Kidney (tissue), 13 donors: ENCODE measurements at regions not wholly inside any gene's neighbourhood (a gene's known extent, or its start where the extent isn't known, plus 50 kb on each side); places are given as distances from the start of the nearest gene placed in this dataset.

Source experiments
- DNase-seq, 5 donors: peaks; one replicate each; pipeline ENCODE4 v3.0.0-alpha.2; 2013 to 2020
- FAIRE-seq: peaks from 2 replicates; lab custom pipeline; 2012; peaks lifted over from hg19 to GRCh38; lab: Jason Lieb, UNC
- H3K27ac ChIP-seq, 2 donors: one replicate each; pipeline ENCODE4 v1.7.0; 2013; ENCODE audit warnings: low read depth in 2 of 2, low read length in 2 of 2, inconsistent platforms in 1 of 2
- H3K27me3 ChIP-seq: one replicate; pipeline ENCODE4 v1.7.1; 2013; ENCODE audit warnings: low read length, inconsistent platforms; ENCODE audit not compliant: control insufficient read depth, insufficient read depth
- H3K36me3 ChIP-seq, 3 donors: one replicate each; pipeline versions ENCODE4 v1.7.0 to v1.7.1; 2013; ENCODE audit warnings: low read length in 3 of 3, control low read depth in 1 of 3, inconsistent platforms in 1 of 3; ENCODE audit not compliant: insufficient read depth in 3 of 3, control insufficient read depth in 2 of 3
- H3K4me1 ChIP-seq, 3 donors: one replicate each; pipeline versions ENCODE4 v1.7.0 to v1.7.1; 2013; ENCODE audit warnings: low read length in 3 of 3, inconsistent platforms in 1 of 3, low read depth in 1 of 3; ENCODE audit not compliant: control insufficient read depth in 2 of 3, insufficient read depth in 2 of 3
- H3K4me3 ChIP-seq, 3 donors: one replicate each; pipeline versions ENCODE4 v1.7.0 to v1.8.1; 2013; ENCODE audit warnings: low read length in 3 of 3, control low read depth in 1 of 3, inconsistent platforms in 1 of 3
- H3K9ac ChIP-seq, 3 donors: one replicate each; pipeline versions ENCODE4 v1.7.0 to v1.7.1; 2013; ENCODE audit warnings: low read length in 3 of 3, control low read depth in 1 of 3, inconsistent platforms in 1 of 3
- H3K9me3 ChIP-seq, 3 donors: one replicate each; pipeline versions ENCODE4 v1.7.0 to v1.7.1; 2013; ENCODE audit warnings: low read length in 3 of 3, control low read depth in 1 of 3, inconsistent platforms in 1 of 3; ENCODE audit not compliant: control insufficient read depth in 2 of 3, insufficient read depth in 1 of 3
- intact Hi-C: fragments of 100-400 bp; cut with DNase I; formaldehyde crosslinking; loops from one replicate; pipeline ENCODE4 v1.11.1; 2022
- TF ChIP-seq, protein P1 (sequence below): IDR thresholded peaks from 3 replicates; pipeline ENCODE4 v1.5.1; 2012; ENCODE audit warnings: mild to moderate bottlenecking, moderate library complexity, borderline replicate concordance; ENCODE audit not compliant: insufficient read depth; ENCODE audit errors: extremely low read depth
- donor health status: control.
- donor health status: control.
- donor health status: control.
- donor health status: control.
- donor health status: control.
- donor health status: DM: yes; HTN: yes; CAD: no.
- donor health status: Normal renal cell carcinoma (clear cell type).

- DNase-seq (no peak), FAIRE-seq (no peak)
- H3K27ac ChIP-seq, result no peak overlapping the region
- no peaks in the 10 kb centered on the region for H3K4me1 ChIP-seq
- no peaks in the 10 kb centered on the region for H3K27me3 ChIP-seq
- no peak overlapping the region for H3K9ac ChIP-seq
- TF ChIP-seq, protein P1, sequence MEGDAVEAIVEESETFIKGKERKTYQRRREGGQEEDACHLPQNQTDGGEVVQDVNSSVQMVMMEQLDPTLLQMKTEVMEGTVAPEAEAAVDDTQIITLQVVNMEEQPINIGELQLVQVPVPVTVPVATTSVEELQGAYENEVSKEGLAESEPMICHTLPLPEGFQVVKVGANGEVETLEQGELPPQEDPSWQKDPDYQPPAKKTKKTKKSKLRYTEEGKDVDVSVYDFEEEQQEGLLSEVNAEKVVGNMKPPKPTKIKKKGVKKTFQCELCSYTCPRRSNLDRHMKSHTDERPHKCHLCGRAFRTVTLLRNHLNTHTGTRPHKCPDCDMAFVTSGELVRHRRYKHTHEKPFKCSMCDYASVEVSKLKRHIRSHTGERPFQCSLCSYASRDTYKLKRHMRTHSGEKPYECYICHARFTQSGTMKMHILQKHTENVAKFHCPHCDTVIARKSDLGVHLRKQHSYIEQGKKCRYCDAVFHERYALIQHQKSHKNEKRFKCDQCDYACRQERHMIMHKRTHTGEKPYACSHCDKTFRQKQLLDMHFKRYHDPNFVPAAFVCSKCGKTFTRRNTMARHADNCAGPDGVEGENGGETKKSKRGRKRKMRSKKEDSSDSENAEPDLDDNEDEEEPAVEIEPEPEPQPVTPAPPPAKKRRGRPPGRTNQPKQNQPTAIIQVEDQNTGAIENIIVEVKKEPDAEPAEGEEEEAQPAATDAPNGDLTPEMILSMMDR, result no peak
- no peaks in the 10 kb centered on the region for H3K36me3 ChIP-seq
- intact Hi-C loops, result no loop called here
- H3K4me3 ChIP-seq, result no peak overlapping the region
- no peaks in the 10 kb centered on the region for H3K9me3 ChIP-seq
These were observed 69.2 kb upstream of the DUSP22 start for GRCh38 chr6:223136-223535.

DNA sequence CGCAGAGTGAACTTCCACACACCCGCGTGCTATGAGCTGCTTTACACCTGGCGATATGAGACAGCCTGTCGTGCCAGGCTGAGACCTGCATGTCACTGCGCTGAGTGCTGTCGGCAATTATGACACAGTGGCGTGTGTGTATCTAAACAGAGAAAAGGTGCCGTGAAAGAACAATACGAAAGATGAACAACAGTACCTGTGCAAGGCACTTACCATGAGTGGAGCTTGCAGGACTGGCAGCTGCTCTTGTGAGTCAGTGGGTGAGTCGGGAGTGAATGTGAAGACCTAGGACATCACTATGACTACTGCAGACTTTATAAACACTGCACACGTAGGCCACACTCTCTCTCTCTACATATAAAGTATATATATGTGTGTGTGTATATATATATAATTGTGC, 68.5 kb upstream of the DUSP22 start:
- no peak for DNase-seq
- H3K9me3 ChIP-seq, result no peaks in the 10 kb centered on the region
- no peak for FAIRE-seq
- no peak overlapping the region for H3K4me3 ChIP-seq
- no peak overlapping the region for H3K27ac ChIP-seq
- no peak overlapping the region for H3K9ac ChIP-seq
- no peaks in the 10 kb centered on the region for H3K4me1 ChIP-seq
- no peaks in the 10 kb centered on the region for H3K36me3 ChIP-seq
- TF ChIP-seq, protein P1, result no peak
- intact Hi-C loops, result no loop called here
- H3K27me3 ChIP-seq, result no peaks in the 10 kb centered on the region

- FAIRE-seq, result no peak
- Histone ChIP-seq H3K9me3 (no peaks in the 10 kb centered on the region), H3K9ac (no peak overlapping the region), H3K27me3 (no peaks in the 10 kb centered on the region), H3K4me1 (no peaks in the 10 kb centered on the region), H3K4me3 (no peak overlapping the region), H3K27ac (no peak overlapping the region), H3K36me3 (no peaks in the 10 kb centered on the region)
- no peak for DNase-seq
- intact Hi-C loops, result no loop called here
- TF ChIP-seq, protein P1, result no peak
These were observed 67.9 kb upstream of the DUSP22 start for GRCh38 chr6:224350-224749.

GRCh38 chr6:225121-225721, 67.1 kb upstream of the DUSP22 start:
- no peaks in the 10 kb centered on the region for H3K4me1 ChIP-seq
- H3K27me3 ChIP-seq, result no peaks in the 10 kb centered on the region
- DNase-seq (no peak), FAIRE-seq (no peak)
- no peaks in the 10 kb centered on the region for H3K9me3 ChIP-seq
- no peak overlapping the region for H3K27ac ChIP-seq
- H3K36me3 ChIP-seq, result no peaks in the 10 kb centered on the region
- TF ChIP-seq, protein P1, result no peak
- intact Hi-C loops, result no loop called here
- no peak overlapping the region for H3K9ac ChIP-seq
- H3K4me3 ChIP-seq, result no peak overlapping the region
